ENCODE measurements at regions not wholly inside any gene's neighbourhood (a gene's known extent, or its start where the extent isn't known, plus 50 kb on each side); places are given as distances from the start of the nearest gene placed in this dataset.
"Not testable (repeated sequence)": the region's sequence is repeated elsewhere in the genome, so short reads cannot be mapped to it uniquely, and the experiment has no call there.

DNA sequence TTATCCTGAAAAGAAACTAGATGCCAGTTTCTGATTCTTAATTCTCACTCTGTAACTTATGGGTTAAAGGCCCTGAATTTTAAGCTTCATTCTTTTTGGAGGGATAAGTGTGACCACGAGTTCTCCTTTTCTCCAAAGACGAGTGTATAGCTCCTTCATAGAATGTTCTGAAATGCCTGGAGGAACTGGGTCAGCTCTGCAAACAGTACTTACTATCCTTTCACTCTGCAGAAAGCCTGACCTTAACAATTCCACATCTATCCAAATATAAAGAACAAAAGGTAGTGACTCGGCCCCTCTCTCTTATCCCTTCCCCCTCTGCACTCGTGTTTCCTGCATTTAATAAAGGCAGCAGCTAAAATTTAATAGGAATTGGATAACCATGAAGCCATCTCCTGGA, 150.5 kb downstream of the LYPLAL1 start:
- no peaks in the 10 kb centered on the region for H3K79me1 ChIP-seq (ENCODE audit: low read depth, low read length)
- H3K36me3 ChIP-seq (replicated peaks in 1 of 2; ENCODE audit: control insufficient read depth in 2 of 2, insufficient read depth in 2 of 2, low read length in 2 of 2) = no peaks in the 10 kb centered on the region
- H2BK15ac ChIP-seq (ENCODE audit: low read length) = no peak overlapping the region
- DNase-seq (ENCODE audit: low spot score) = no peak
- no peak overlapping the region for H2BK120ac ChIP-seq (ENCODE audit: low read depth, low read length)
- H2AK5ac ChIP-seq (ENCODE audit: low read depth, low read length) = no peak overlapping the region
- no peak overlapping the region for H3K14ac ChIP-seq (ENCODE audit: low read length)
- H3K4ac ChIP-seq (ENCODE audit: low read length) = no peak overlapping the region
- no CpG with 5 or more reads among the region's 4 CpGs for WGBS, 2 donors (ENCODE audit: extremely low coverage in 2 of 2, insufficient read length in 2 of 2, insufficient replicate concordance in 1 of 2)
- no peak overlapping the region for H4K8ac ChIP-seq (ENCODE audit: low read depth, low read length)
- H3K27me3 ChIP-seq (ENCODE audit: control insufficient read depth in 3 of 3, insufficient read depth in 3 of 3, low read depth in 1 of 3, low read length in 3 of 3) = no peaks in the 10 kb centered on the region
- H3K23ac ChIP-seq (ENCODE audit: low read depth, low read length, poor library complexity) = no peak overlapping the region
- H2BK5ac ChIP-seq (ENCODE audit: low read length) = no peak overlapping the region
- H3K4me2 ChIP-seq (ENCODE audit: insufficient read depth, low read length, poor library complexity, severe bottlenecking) = no peak overlapping the region
- no peak overlapping the region for H3K4me3 ChIP-seq (ENCODE audit: low read length in 2 of 2)
- H2AFZ ChIP-seq (ENCODE audit: low read length) = peak overlapping the region; percentile 49
- H3K9me3 ChIP-seq (replicated peaks in 1 of 2; ENCODE audit: control insufficient read depth in 2 of 2, insufficient read depth in 1 of 2, low read depth in 1 of 2, low read length in 2 of 2) = peaks cover 1 to 11% of the 10 kb centered on the region in 2 donors
- no peak overlapping the region for H3K9ac ChIP-seq (ENCODE audit: low read depth, low read length, poor library complexity)
- H3K27ac ChIP-seq (replicated peaks; ENCODE audit: low read length) = no peak overlapping the region
- H3K4me1 ChIP-seq (ENCODE audit: control insufficient read depth in 2 of 2, insufficient read depth in 1 of 2, low read depth in 1 of 2, low read length in 2 of 2) = peaks cover 3 to 12% of the 10 kb centered on the region in 2 donors
- no peak overlapping the region for H2BK12ac ChIP-seq (ENCODE audit: low read length)
- H4K91ac ChIP-seq (ENCODE audit: low read depth, low read length, poor library complexity) = no peak overlapping the region
- no peak overlapping the region for H3K18ac ChIP-seq (ENCODE audit: low read length)

DNA sequence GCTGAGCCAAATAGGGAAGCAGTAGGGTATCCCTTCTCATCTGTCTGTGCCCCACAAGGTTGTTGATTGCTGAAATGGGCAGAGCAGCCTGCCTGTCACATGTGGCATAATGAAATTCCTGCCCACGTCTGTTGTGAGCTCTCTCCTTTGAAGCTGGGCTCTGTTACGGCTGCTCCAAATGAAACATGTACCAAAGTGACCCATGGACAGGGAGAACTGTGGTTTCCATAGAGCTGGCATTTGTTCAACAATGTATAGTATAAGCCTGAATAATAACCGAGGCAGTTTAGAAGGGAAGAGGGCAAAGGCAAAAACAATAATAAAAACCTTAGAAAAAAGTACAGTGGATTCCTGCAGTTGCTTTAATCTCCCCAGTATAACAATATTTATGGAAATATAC, 149.7 kb downstream of the LYPLAL1 start:
- Histone ChIP-seq H3K4me2 (ENCODE audit: insufficient read depth, low read length, poor library complexity, severe bottlenecking) (no peak overlapping the region), H2AFZ (ENCODE audit: low read length) (no peak overlapping the region), H3K4me3 (ENCODE audit: low read length in 2 of 2) (no peak overlapping the region), H3K23ac (ENCODE audit: low read depth, low read length, poor library complexity) (no peak overlapping the region), H3K36me3 (replicated peaks in 1 of 2; ENCODE audit: control insufficient read depth in 2 of 2, insufficient read depth in 2 of 2, low read length in 2 of 2) (no peaks in the 10 kb centered on the region), H3K27ac (replicated peaks; ENCODE audit: low read length) (no peak overlapping the region), H3K4me1 (ENCODE audit: control insufficient read depth in 2 of 2, insufficient read depth in 1 of 2, low read depth in 1 of 2, low read length in 2 of 2) (peaks cover 3 to 12% of the 10 kb centered on the region in 2 donors), H3K9ac (ENCODE audit: low read depth, low read length, poor library complexity) (no peak overlapping the region), H2BK12ac (ENCODE audit: low read length) (no peak overlapping the region), H2BK5ac (ENCODE audit: low read length) (no peak overlapping the region), H3K18ac (ENCODE audit: low read length) (no peak overlapping the region), H3K4ac (ENCODE audit: low read length) (no peak overlapping the region), H2AK5ac (ENCODE audit: low read depth, low read length) (no peak overlapping the region), H2BK120ac (ENCODE audit: low read depth, low read length) (no peak overlapping the region), H4K8ac (ENCODE audit: low read depth, low read length) (no peak overlapping the region), H3K27me3 (ENCODE audit: control insufficient read depth in 3 of 3, insufficient read depth in 3 of 3, low read depth in 1 of 3, low read length in 3 of 3) (no peaks in the 10 kb centered on the region), H3K79me1 (ENCODE audit: low read depth, low read length) (no peaks in the 10 kb centered on the region), H3K14ac (ENCODE audit: low read length) (no peak overlapping the region), H4K91ac (ENCODE audit: low read depth, low read length, poor library complexity) (no peak overlapping the region), H3K9me3 (replicated peaks in 1 of 2; ENCODE audit: control insufficient read depth in 2 of 2, insufficient read depth in 1 of 2, low read depth in 1 of 2, low read length in 2 of 2) (peaks cover 1 to 11% of the 10 kb centered on the region in 2 donors), H2BK15ac (ENCODE audit: low read length) (no peak overlapping the region)
- no peak for DNase-seq (ENCODE audit: low spot score)
- WGBS, 2 donors (ENCODE audit: extremely low coverage in 2 of 2, insufficient read length in 2 of 2, insufficient replicate concordance in 1 of 2) = no CpG with 5 or more reads among the region's 3 CpGs

DNA sequence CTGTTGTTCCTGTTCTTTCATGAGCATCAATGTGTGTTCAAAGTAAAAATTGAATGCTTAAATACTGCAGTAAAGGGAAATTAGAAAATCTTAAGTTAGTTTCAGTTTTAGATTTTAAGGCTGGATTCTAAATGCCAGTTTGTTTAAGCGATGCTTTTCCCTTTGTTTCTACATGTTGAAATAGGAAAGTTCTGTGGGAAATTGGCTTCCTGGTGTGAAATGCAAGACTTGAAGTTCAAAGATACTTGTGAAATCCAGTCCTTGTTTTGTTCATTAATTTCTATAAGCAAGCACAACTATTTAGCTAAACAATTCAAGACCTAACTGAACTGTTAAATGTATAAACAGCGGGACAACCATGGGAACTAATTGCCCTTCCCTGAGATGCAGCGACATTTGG, 149.1 kb downstream of the LYPLAL1 start:
- no peak overlapping the region for H3K14ac ChIP-seq (ENCODE audit: low read length)
- no peak overlapping the region for H4K91ac ChIP-seq (ENCODE audit: low read depth, low read length, poor library complexity)
- H3K23ac ChIP-seq (ENCODE audit: low read depth, low read length, poor library complexity) = no peak overlapping the region
- H3K18ac ChIP-seq (ENCODE audit: low read length) = no peak overlapping the region
- WGBS, 2 donors (ENCODE audit: extremely low coverage in 2 of 2, insufficient read length in 2 of 2, insufficient replicate concordance in 1 of 2) = no CpG with 5 or more reads among the region's 3 CpGs
- no peak overlapping the region for H2AK5ac ChIP-seq (ENCODE audit: low read depth, low read length)
- no peak overlapping the region for H2BK12ac ChIP-seq (ENCODE audit: low read length)
- no peaks in the 10 kb centered on the region for H3K79me1 ChIP-seq (ENCODE audit: low read depth, low read length)
- H4K8ac ChIP-seq (ENCODE audit: low read depth, low read length) = no peak overlapping the region
- H3K4me2 ChIP-seq (ENCODE audit: insufficient read depth, low read length, poor library complexity, severe bottlenecking) = no peak overlapping the region
- no peak overlapping the region for H3K27ac ChIP-seq (replicated peaks; ENCODE audit: low read length)
- no peak overlapping the region for H3K4ac ChIP-seq (ENCODE audit: low read length)
- H2AFZ ChIP-seq (ENCODE audit: low read length) = peak overlapping the region; percentile 12
- no peak overlapping the region for H3K9ac ChIP-seq (ENCODE audit: low read depth, low read length, poor library complexity)
- H3K27me3 ChIP-seq (ENCODE audit: control insufficient read depth in 3 of 3, insufficient read depth in 3 of 3, low read depth in 1 of 3, low read length in 3 of 3) = no peaks in the 10 kb centered on the region
- H2BK120ac ChIP-seq (ENCODE audit: low read depth, low read length) = no peak overlapping the region
- no peak overlapping the region for H2BK5ac ChIP-seq (ENCODE audit: low read length)
- DNase-seq (ENCODE audit: low spot score) = no peak
- H3K4me1 ChIP-seq (ENCODE audit: control insufficient read depth in 2 of 2, insufficient read depth in 1 of 2, low read depth in 1 of 2, low read length in 2 of 2) = peaks cover 3 to 12% of the 10 kb centered on the region in 2 donors
- no peak overlapping the region for H3K4me3 ChIP-seq (ENCODE audit: low read length in 2 of 2)
- peaks cover 1 to 9% of the 10 kb centered on the region in 2 donors for H3K9me3 ChIP-seq (replicated peaks in 1 of 2; ENCODE audit: control insufficient read depth in 2 of 2, insufficient read depth in 1 of 2, low read depth in 1 of 2, low read length in 2 of 2)
- no peak overlapping the region for H2BK15ac ChIP-seq (ENCODE audit: low read length)
- H3K36me3 ChIP-seq (replicated peaks in 1 of 2; ENCODE audit: control insufficient read depth in 2 of 2, insufficient read depth in 2 of 2, low read length in 2 of 2) = no peaks in the 10 kb centered on the region

DNA sequence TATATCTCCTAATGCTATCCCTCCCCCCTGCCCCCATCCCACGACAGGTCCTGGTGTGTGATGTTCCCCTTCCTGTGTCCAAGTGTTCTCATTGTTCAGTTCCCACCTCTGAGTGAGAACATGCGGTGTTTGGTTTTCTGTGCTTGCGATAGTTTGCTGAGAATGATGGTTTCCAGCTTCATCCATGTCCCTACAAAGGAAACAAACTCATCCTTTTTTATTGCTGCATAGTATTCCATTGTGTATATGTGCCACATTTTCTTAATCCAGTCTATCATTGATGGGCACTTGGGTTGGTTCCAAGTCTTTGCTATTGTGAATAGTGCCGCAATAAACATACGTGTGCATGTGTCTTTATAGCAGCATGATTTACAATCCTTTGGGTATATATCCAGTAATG, 146.9 kb downstream of the LYPLAL1 start:
- not testable (repeated sequence) for H3K4me2 ChIP-seq (ENCODE audit: insufficient read depth, low read length, poor library complexity, severe bottlenecking); H3K27me3 ChIP-seq (ENCODE audit: control insufficient read depth in 3 of 3, insufficient read depth in 3 of 3, low read depth in 1 of 3, low read length in 3 of 3); H3K23ac ChIP-seq (ENCODE audit: low read depth, low read length, poor library complexity); H3K79me1 ChIP-seq (ENCODE audit: low read depth, low read length); H3K9ac ChIP-seq (ENCODE audit: low read depth, low read length, poor library complexity); H4K91ac ChIP-seq (ENCODE audit: low read depth, low read length, poor library complexity); H4K8ac ChIP-seq (ENCODE audit: low read depth, low read length); H2AFZ ChIP-seq (ENCODE audit: low read length); H3K27ac ChIP-seq (replicated peaks; ENCODE audit: low read length); H3K14ac ChIP-seq (ENCODE audit: low read length); H2BK12ac ChIP-seq (ENCODE audit: low read length); H2BK5ac ChIP-seq (ENCODE audit: low read length); H3K18ac ChIP-seq (ENCODE audit: low read length); H2BK15ac ChIP-seq (ENCODE audit: low read length); H2AK5ac ChIP-seq (ENCODE audit: low read depth, low read length); H3K4me3 ChIP-seq (ENCODE audit: low read length in 2 of 2); DNase-seq (ENCODE audit: low spot score); H2BK120ac ChIP-seq (ENCODE audit: low read depth, low read length); H3K36me3 ChIP-seq (replicated peaks in 1 of 2; ENCODE audit: control insufficient read depth in 2 of 2, insufficient read depth in 2 of 2, low read length in 2 of 2); H3K4ac ChIP-seq (ENCODE audit: low read length)
- Histone ChIP-seq H3K4me1 (ENCODE audit: control insufficient read depth in 2 of 2, insufficient read depth in 1 of 2, low read depth in 1 of 2, low read length in 2 of 2) (peaks cover 3 to 12% of the 10 kb centered on the region in 2 donors), H3K9me3 (replicated peaks in 1 of 2; ENCODE audit: control insufficient read depth in 2 of 2, insufficient read depth in 1 of 2, low read depth in 1 of 2, low read length in 2 of 2) (peaks cover 0 to 11% of the 10 kb centered on the region in 2 donors)
- no CpG with 5 or more reads among the region's 5 CpGs for WGBS, 2 donors (ENCODE audit: extremely low coverage in 2 of 2, insufficient read length in 2 of 2, insufficient replicate concordance in 1 of 2)

Measured in neuronal stem cell (in vitro differentiated cells).